ENCODE measurements at regions not wholly inside any gene's neighbourhood (a gene's known extent, or its start where the extent isn't known, plus 50 kb on each side); places are given as distances from the start of the nearest gene placed in this dataset.

DNA sequence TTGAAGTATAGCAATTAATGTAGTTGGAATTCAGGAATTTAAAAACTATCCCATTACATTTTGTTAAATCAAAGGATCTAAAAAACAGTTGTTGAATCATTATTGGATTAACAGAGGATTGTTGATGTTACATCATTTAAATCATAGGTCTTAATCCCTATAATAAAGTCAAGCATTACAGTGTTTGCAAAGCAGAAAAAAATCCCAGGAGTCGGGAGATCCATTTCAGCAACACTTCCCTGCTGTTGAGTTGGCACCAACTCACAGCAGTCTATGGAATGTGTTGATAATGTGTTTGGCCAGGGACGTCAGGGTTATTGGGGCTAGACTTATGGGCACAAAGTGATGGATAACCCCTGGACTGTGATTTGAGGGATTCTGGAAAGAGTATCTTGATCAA lies 99.1 kb upstream of the TMTC1 start:
- H3K4me1 ChIP-seq: no peaks in the 10 kb centered on the region
- no peak overlapping the region for H3K4me2 ChIP-seq
- TF ChIP-seq RARB (CRISPR knock-in tag; IDR thresholded peaks at IDR 0.05) (no peak), BHLHE40 (IDR thresholded peaks at IDR 0.05; ENCODE audit: low read depth, low read length) (no peak), RFX5 (IDR thresholded peaks at IDR 0.05) (no peak), FOSB (CRISPR knock-in tag; IDR thresholded peaks at IDR 0.05) (no peak), CHD4 (IDR thresholded peaks at IDR 0.05; ENCODE audit: borderline replicate concordance) (no peak), PHF8 (IDR thresholded peaks at IDR 0.05; ENCODE audit: borderline replicate concordance, low read depth) (no peak), FOXS1 (CRISPR knock-in tag; IDR thresholded peaks at IDR 0.05) (no peak), POLR2A (IDR thresholded peaks at IDR 0.05; ENCODE audit: low read length) (no peak), RAD21 (conservative IDR thresholded peaks at IDR 0.05 in 1 of 2, IDR thresholded peaks at IDR 0.05 in 1 of 2) (no peak), HDAC2 (IDR thresholded peaks at IDR 0.05) (no peak), NR3C1 (IDR thresholded peaks at IDR 0.05) (no peak), RNF2 (IDR thresholded peaks at IDR 0.05; ENCODE audit: borderline replicate concordance, low read depth) (no peak)
- TF ChIP-seq, protein P1, sequence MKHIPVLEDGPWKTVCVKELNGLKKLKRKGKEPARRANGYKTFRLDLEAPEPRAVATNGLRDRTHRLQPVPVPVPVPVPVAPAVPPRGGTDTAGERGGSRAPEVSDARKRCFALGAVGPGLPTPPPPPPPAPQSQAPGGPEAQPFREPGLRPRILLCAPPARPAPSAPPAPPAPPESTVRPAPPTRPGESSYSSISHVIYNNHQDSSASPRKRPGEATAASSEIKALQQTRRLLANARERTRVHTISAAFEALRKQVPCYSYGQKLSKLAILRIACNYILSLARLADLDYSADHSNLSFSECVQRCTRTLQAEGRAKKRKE (CRISPR knock-in tag; IDR thresholded peaks at IDR 0.05; ENCODE audit: low read depth): no peak
- TF ChIP-seq, protein P2, sequence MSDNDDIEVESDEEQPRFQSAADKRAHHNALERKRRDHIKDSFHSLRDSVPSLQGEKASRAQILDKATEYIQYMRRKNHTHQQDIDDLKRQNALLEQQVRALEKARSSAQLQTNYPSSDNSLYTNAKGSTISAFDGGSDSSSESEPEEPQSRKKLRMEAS (IDR thresholded peaks at IDR 0.05): no peak
- TF ChIP-seq, protein P3, sequence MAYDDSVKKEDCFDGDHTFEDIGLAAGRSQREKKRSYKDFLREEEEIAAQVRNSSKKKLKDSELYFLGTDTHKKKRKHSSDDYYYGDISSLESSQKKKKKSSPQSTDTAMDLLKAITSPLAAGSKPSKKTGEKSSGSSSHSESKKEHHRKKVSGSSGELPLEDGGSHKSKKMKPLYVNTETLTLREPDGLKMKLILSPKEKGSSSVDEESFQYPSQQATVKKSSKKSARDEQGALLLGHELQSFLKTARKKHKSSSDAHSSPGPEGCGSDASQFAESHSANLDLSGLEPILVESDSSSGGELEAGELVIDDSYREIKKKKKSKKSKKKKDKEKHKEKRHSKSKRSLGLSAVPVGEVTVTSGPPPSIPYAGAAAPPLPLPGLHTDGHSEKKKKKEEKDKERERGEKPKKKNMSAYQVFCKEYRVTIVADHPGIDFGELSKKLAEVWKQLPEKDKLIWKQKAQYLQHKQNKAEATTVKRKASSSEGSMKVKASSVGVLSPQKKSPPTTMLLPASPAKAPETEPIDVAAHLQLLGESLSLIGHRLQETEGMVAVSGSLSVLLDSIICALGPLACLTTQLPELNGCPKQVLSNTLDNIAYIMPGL (CRISPR knock-in tag; IDR thresholded peaks at IDR 0.05; ENCODE audit: borderline replicate concordance): no peak
- TF ChIP-seq, protein P4, sequence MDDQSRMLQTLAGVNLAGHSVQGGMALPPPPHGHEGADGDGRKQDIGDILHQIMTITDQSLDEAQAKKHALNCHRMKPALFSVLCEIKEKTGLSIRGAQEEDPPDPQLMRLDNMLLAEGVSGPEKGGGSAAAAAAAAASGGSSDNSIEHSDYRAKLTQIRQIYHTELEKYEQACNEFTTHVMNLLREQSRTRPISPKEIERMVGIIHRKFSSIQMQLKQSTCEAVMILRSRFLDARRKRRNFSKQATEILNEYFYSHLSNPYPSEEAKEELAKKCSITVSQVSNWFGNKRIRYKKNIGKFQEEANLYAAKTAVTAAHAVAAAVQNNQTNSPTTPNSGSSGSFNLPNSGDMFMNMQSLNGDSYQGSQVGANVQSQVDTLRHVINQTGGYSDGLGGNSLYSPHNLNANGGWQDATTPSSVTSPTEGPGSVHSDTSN (IDR thresholded peaks at IDR 0.05): no peak
- 3% methylated on average over 2 of the region's 2 CpGs for WGBS (ENCODE audit: missing lambda C conversion rate)
- POLR2A ChIA-PET: no interaction called here
- DNase-seq (ENCODE audit: low read depth in 1 of 2, low spot score in 1 of 2): no peak
- FAIRE-seq: no peak
- CTCF ChIA-PET: no interaction called here
- no peak overlapping the region for H3K27ac ChIP-seq
- H3K9me3 ChIP-seq: no peaks in the 10 kb centered on the region
- no peak overlapping the region for H3K4me3 ChIP-seq
- no peak for ATAC-seq

DNA sequence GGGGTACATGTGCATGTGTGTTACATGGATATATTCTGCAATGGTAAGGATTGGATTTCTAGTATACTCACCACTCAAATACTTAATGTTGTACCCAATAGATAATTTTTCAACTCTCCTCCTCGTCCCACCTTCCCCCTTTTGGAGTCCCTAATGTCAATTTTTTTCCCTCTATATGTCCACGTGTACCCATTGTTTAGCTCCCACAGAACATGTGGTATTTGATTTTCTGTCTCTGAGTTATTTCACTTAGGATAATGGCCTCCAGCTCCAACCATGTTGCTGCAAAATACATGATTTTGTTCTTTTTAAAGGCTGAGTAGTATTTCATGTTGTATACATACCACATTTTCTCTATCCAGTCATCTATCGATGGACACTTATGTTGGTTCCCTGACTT lies 97.2 kb upstream of the TMTC1 start:
- no peak for TF ChIP-seq EHMT2 (IDR thresholded peaks at IDR 0.05; ENCODE audit: low read depth)
- no peak for TF ChIP-seq NPAS2 (CRISPR knock-in tag; IDR thresholded peaks at IDR 0.05; ENCODE audit: borderline replicate concordance)
- TF ChIP-seq, protein P1 (CRISPR knock-in tag; IDR thresholded peaks at IDR 0.05; ENCODE audit: low read depth): no peak
- no peak for TF ChIP-seq CEBPB (IDR thresholded peaks at IDR 0.05)
- no peak for TF ChIP-seq RARB (CRISPR knock-in tag; IDR thresholded peaks at IDR 0.05)
- TF ChIP-seq RCOR1 (IDR thresholded peaks at IDR 0.05; ENCODE audit: low read depth, low read length): no peak
- TF ChIP-seq PHF8 (IDR thresholded peaks at IDR 0.05; ENCODE audit: borderline replicate concordance, low read depth): no peak
- Histone ChIP-seq H3K4me3 (no peak overlapping the region), H3K27ac (no peak overlapping the region), H3K9me3 (no peaks in the 10 kb centered on the region), H3K4me1 (no peaks in the 10 kb centered on the region), H3K4me2 (no peak overlapping the region)
- DNase-seq (ENCODE audit: low read depth in 1 of 2, low spot score in 1 of 2): no peak
- POLR2A ChIA-PET: no interaction called here
- no peak for FAIRE-seq
- 3% methylated on average over 3 of the region's 3 CpGs for WGBS (ENCODE audit: missing lambda C conversion rate)
- CTCF ChIA-PET: no interaction called here
- no peak for ATAC-seq

All from A549 (cell line).